GM12875 (cell line): ENCODE measurements at regions not wholly inside any gene's neighbourhood (a gene's known extent, or its start where the extent isn't known, plus 50 kb on each side); places are given as distances from the start of the nearest gene placed in this dataset.

Experiments
- H3K4me3 ChIP-seq: one replicate; pipeline ENCODE4 v1.5.1; 2011; ENCODE audit warnings: low read depth, low read length, control low read depth
- TF ChIP-seq, protein P1 (sequence below): IDR thresholded peaks from 2 replicates; pipeline ENCODE4 v1.5.1; 2011; ENCODE audit warnings: low read depth, mild to moderate bottlenecking, control low read depth, inconsistent platforms, low read length, moderate library complexity, borderline replicate concordance; ENCODE audit not compliant: insufficient read depth

DNA sequence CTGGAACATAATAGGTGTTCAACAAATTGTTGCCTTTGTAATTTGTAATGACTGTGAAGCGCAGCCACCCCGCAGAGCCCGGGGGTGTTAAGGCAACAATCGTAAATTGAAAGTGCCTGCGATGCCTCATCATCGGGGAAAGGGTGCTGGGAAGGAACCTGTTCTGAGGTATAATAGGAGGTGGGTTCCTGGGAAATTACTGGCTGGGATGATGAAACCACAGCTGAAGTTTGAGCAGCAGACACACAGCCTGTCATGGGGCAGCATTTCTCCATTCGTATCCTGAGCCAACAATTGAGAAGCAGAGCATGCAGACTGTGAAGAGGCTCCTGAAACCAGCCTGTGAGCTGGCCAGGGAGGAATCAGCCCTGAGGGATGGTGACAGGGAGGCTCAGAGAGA, 404.0 kb upstream of the MYT1L start:
- no peak overlapping the region for H3K4me3 ChIP-seq
- TF ChIP-seq, protein P1, sequence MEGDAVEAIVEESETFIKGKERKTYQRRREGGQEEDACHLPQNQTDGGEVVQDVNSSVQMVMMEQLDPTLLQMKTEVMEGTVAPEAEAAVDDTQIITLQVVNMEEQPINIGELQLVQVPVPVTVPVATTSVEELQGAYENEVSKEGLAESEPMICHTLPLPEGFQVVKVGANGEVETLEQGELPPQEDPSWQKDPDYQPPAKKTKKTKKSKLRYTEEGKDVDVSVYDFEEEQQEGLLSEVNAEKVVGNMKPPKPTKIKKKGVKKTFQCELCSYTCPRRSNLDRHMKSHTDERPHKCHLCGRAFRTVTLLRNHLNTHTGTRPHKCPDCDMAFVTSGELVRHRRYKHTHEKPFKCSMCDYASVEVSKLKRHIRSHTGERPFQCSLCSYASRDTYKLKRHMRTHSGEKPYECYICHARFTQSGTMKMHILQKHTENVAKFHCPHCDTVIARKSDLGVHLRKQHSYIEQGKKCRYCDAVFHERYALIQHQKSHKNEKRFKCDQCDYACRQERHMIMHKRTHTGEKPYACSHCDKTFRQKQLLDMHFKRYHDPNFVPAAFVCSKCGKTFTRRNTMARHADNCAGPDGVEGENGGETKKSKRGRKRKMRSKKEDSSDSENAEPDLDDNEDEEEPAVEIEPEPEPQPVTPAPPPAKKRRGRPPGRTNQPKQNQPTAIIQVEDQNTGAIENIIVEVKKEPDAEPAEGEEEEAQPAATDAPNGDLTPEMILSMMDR, result no peak

DNA sequence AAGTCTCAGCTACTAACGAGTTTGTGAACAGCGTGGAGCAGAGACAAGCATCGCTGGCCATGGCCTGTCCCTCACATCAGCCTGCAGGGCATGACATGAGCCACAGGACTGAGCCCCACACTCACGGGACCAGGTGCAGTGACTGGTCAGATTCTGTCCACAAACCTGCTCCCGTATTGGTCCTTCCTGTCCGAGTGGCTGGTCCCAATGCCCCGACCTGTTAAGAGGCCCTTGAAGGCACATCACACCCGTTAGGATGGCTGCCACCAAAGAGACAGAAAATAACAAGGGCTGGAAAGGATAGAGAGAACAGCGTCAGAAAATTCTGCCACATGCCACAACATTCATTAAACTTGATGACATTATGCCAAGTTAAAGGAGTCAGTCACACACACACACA, 403.2 kb upstream of the MYT1L start:
- H3K4me3 ChIP-seq, result no peak overlapping the region
- TF ChIP-seq, protein P1, result no peak

DNA sequence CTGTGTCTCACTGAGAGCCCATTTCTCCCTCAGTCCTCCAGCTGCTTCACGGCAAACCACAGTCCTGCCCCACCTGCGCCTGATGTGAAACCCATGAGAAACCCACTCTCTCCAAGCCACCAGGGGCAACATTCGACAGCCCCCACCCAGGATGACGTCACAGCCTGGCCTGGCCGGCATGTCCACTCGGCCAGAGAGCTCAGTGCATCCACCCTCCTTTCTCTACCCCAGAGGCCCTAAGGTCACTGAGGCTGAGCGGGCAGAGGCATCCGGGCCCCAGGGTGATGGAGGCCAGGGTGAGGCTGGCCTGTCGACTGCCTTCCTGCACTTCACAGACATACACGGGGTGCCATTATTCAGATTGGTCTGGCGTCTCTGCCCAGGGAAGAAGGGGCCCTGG, 402.7 kb upstream of the MYT1L start:
- H3K4me3 ChIP-seq, result no peak overlapping the region
- TF ChIP-seq, protein P1, result no peak

DNA sequence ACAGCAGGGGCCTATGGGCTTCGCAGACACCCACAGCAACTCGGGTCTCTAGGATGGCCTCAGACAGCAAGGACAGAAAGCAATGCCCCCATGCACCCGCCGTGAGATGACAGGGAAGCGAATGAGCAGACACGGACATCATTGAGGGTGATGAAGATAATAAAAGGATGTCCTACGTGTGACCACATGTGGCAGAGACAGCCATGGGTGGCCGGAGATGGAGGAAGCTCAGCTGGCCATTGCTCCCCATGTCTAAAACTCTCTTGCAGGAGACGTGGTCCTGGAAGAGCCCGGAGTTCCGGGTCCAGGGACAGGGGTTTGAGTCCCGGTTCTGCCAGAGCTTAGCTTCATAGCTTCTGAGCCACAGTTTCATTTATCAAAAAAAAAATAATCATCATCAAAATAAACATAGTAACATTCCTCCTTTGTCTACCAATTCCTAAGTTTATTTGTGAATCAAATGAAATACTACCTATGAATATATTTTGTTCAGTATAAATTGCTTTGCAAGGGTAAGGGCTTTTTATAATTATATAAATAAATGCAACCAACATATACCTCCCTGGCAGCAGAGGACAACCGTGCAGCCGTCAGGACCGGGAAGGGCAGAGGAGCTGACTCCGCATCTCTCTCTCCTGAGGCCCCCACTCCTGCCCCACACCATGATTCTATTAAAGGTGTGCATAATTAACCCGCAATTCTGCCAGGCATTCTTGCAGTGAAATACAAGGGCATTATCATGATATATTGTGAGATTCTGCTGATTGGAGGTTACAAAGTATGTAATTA, 401.4 kb upstream of the MYT1L start:
- TF ChIP-seq, protein P1, result no peak
- H3K4me3 ChIP-seq, result no peak overlapping the region

DNA sequence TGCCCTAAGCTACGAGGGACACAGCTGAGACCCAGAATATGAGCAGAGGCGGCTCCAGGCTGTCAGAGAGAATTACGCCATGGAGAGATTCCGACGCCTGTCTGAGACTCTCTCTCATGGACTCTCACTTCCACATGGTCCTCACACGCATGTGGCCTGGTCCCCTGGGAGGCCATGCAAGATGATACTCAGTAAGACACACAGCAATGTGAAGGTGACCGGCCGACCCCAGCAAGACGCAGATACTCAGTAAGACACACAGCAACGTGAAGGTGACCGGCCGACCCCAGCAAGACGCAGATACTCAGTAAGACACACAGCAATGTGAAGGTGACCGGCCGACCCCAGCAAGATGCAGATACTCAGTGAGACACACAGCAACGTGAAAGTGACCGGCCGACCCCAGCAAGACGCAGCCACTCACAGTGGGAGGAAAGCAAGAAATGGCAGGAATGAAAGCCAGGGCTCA, 400.8 kb upstream of the MYT1L start:
- TF ChIP-seq, protein P1, result no peak
- H3K4me3 ChIP-seq, result no peak overlapping the region

DNA sequence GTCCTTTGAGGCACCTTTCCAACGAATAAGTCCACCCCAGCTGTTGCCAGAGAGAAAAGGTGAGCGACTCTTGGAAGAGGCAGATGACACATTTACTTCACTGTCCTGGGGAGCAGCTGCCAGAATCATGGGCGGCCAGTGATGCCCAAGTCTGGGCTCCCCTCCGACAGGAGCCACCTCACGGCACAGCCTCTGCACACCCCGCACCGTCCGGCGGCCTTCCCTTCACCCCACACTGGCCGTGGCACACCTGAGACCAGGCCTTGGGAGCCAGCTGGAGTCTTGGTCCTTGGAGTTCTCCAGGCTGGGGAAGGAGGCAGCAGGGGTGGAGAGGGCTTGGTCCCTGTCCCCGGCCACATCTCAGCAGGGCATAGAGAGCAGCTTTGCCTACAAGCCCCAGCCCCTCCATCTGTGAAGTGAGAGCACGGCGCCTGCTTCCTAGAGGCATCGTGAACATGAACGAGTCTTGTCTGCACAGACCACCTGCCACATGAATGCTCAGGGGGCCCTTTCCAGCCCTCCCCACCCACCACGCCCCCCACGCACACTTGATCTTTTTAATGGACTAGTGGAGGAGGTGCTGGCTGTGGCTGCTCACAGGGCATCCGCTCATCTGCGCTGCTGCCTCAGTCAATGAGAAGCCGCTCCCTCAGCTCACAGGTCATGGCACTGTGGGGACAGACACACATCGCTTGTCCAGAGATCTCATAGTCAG, 400.2 kb upstream of the MYT1L start:
- TF ChIP-seq, protein P1, result no peak
- H3K4me3 ChIP-seq, result no peak overlapping the region
